ENCODE measurements at regions not wholly inside any gene's neighbourhood (a gene's known extent, or its start where the extent isn't known, plus 50 kb on each side); places are given as distances from the start of the nearest gene placed in this dataset.
"Not testable (repeated sequence)": the region's sequence is repeated elsewhere in the genome, so short reads cannot be mapped to it uniquely, and the experiment has no call there.

- no peaks in the 10 kb centered on the region for H3K4me1 ChIP-seq (ENCODE audit: insufficient read depth, low read length)
- ChIA-PET CTCF (no interaction called here), POLR2A (no interaction called here)
- H3K9me3 ChIP-seq (ENCODE audit: control insufficient read depth in 1 of 2, insufficient read depth in 1 of 2, low read length in 2 of 2), result no peaks in the 10 kb centered on the region
- H3K4me3 ChIP-seq (ENCODE audit: low read length), result no peak overlapping the region
- no peaks in the 10 kb centered on the region for H3K27me3 ChIP-seq (ENCODE audit: control insufficient read depth in 1 of 2, insufficient read depth in 2 of 2, low read length in 2 of 2)
- Mint-ChIP-seq H3K4me1 (ENCODE audit: low read depth) (no peaks in the 10 kb centered on the region), H3K36me3 (ENCODE audit: low read depth) (no peaks in the 10 kb centered on the region), H3K4me3 (no peak overlapping the region), H3K9me3 (peaks cover 3% of the 10 kb centered on the region), H3K27me3 (no peaks in the 10 kb centered on the region), H3K27ac (no peak overlapping the region)
- TF ChIP-seq, protein P1, sequence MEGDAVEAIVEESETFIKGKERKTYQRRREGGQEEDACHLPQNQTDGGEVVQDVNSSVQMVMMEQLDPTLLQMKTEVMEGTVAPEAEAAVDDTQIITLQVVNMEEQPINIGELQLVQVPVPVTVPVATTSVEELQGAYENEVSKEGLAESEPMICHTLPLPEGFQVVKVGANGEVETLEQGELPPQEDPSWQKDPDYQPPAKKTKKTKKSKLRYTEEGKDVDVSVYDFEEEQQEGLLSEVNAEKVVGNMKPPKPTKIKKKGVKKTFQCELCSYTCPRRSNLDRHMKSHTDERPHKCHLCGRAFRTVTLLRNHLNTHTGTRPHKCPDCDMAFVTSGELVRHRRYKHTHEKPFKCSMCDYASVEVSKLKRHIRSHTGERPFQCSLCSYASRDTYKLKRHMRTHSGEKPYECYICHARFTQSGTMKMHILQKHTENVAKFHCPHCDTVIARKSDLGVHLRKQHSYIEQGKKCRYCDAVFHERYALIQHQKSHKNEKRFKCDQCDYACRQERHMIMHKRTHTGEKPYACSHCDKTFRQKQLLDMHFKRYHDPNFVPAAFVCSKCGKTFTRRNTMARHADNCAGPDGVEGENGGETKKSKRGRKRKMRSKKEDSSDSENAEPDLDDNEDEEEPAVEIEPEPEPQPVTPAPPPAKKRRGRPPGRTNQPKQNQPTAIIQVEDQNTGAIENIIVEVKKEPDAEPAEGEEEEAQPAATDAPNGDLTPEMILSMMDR (IDR thresholded peaks at IDR 0.05), result no peak
- no peak overlapping the region for H3K27ac ChIP-seq (ENCODE audit: low read depth in 1 of 2, low read length in 2 of 2)
- ATAC-seq (ENCODE audit: poor library complexity), result no peak
- DNase-seq, result no peak
- intact Hi-C loops (cut with DNase I, micrococcal nuclease), result no loop called here
- H3K36me3 ChIP-seq (ENCODE audit: insufficient read depth, low read length), result no peaks in the 10 kb centered on the region
Observed at GRCh38 chr2:17135619-17136018, 382.6 kb downstream of the RAD51AP2 start.

DNA sequence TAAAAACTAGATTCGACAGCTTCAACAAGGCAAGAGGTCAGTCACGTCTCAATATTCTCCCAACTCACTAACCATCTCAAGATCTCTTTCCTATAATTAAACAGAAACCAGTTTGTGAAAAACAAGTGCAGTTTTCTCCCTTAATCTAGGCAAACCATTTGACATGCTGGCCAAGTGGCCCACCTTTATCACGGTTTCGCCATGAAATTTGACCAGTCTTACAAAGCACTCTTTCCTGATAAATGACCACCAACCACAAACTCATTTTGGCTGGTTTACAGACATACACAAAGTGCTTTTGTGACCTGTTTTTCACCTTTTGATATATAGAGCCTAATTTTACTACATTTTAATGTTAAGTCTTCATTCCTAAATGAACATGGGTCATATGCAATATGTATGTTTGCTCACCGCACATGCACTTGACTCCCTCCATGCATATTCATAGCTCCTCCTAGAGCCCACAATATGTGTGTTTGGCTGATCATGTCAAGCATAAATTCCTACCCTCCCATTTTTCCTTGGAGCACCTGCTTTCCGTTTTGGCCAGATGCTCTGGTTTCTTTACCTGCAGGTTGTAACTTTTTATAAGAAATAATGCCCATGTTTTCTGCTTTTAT is 385.1 kb downstream of the RAD51AP2 start:
- POLR2A ChIA-PET, result no interaction called here
- no peak for ATAC-seq (ENCODE audit: poor library complexity)
- no peak overlapping the region for H3K4me3 Mint-ChIP-seq
- TF ChIP-seq, protein P1 (IDR thresholded peaks at IDR 0.05), result no peak
- Histone ChIP-seq H3K4me1 (ENCODE audit: insufficient read depth, low read length) (no peaks in the 10 kb centered on the region), H3K4me3 (ENCODE audit: low read length) (no peak overlapping the region), H3K9me3 (ENCODE audit: control insufficient read depth in 1 of 2, insufficient read depth in 1 of 2, low read length in 2 of 2) (no peaks in the 10 kb centered on the region), H3K36me3 (ENCODE audit: insufficient read depth, low read length) (no peaks in the 10 kb centered on the region), H3K27me3 (ENCODE audit: control insufficient read depth in 1 of 2, insufficient read depth in 2 of 2, low read length in 2 of 2) (no peaks in the 10 kb centered on the region), H3K27ac (ENCODE audit: low read depth in 1 of 2, low read length in 2 of 2) (no peak overlapping the region)
- intact Hi-C loops (cut with DNase I, micrococcal nuclease), result no loop called here
- no peak overlapping the region for H3K27ac Mint-ChIP-seq
- H3K27me3 Mint-ChIP-seq, result no peaks in the 10 kb centered on the region
- H3K4me1 Mint-ChIP-seq (ENCODE audit: low read depth), result no peaks in the 10 kb centered on the region
- H3K36me3 Mint-ChIP-seq (ENCODE audit: low read depth), result no peaks in the 10 kb centered on the region
- peaks cover 3% of the 10 kb centered on the region for H3K9me3 Mint-ChIP-seq
- CTCF ChIA-PET, result no interaction called here
- no peak for DNase-seq

GRCh38 chr2:17130627-17131026 is 387.6 kb downstream of the RAD51AP2 start:
- DNase-seq, result not testable (repeated sequence)

GRCh38 chr2:17125989-17126620 is 392.1 kb downstream of the RAD51AP2 start:
- POLR2A ChIA-PET, result no interaction called here
- Mint-ChIP-seq H3K27ac (no peak overlapping the region), H3K4me3 (no peak overlapping the region), H3K4me1 (ENCODE audit: low read depth) (no peaks in the 10 kb centered on the region), H3K36me3 (ENCODE audit: low read depth) (no peaks in the 10 kb centered on the region), H3K27me3 (no peaks in the 10 kb centered on the region), H3K9me3 (peaks cover 5% of the 10 kb centered on the region)
- Histone ChIP-seq H3K27ac (ENCODE audit: low read depth in 1 of 2, low read length in 2 of 2) (no peak overlapping the region), H3K36me3 (ENCODE audit: insufficient read depth, low read length) (no peaks in the 10 kb centered on the region), H3K9me3 (ENCODE audit: control insufficient read depth in 1 of 2, insufficient read depth in 1 of 2, low read length in 2 of 2) (peaks cover 0 to 5% of the 10 kb centered on the region in 2 experiments), H3K4me1 (ENCODE audit: insufficient read depth, low read length) (no peaks in the 10 kb centered on the region), H3K27me3 (ENCODE audit: control insufficient read depth in 1 of 2, insufficient read depth in 2 of 2, low read length in 2 of 2) (no peaks in the 10 kb centered on the region), H3K4me3 (ENCODE audit: low read length) (no peak overlapping the region)
- intact Hi-C loops (cut with DNase I, micrococcal nuclease), result no loop called here
- CTCF ChIA-PET, result no interaction called here
- DNase-seq (no peak), ATAC-seq (ENCODE audit: poor library complexity) (no peak)
- TF ChIP-seq, protein P1 (IDR thresholded peaks at IDR 0.05), result no peak

More at GRCh38 chr2:17130627-17131026, 387.6 kb downstream of the RAD51AP2 start:
- POLR2A ChIA-PET; H3K4me1 Mint-ChIP-seq (ENCODE audit: low read depth); H3K4me3 ChIP-seq (ENCODE audit: low read length); H3K27me3 Mint-ChIP-seq; CTCF ChIA-PET; intact Hi-C loops (cut with DNase I, micrococcal nuclease); H3K9me3 ChIP-seq (ENCODE audit: control insufficient read depth in 1 of 2, insufficient read depth in 1 of 2, low read length in 2 of 2); H3K36me3 Mint-ChIP-seq (ENCODE audit: low read depth); H3K36me3 ChIP-seq (ENCODE audit: insufficient read depth, low read length); H3K27ac Mint-ChIP-seq; H3K27me3 ChIP-seq (ENCODE audit: control insufficient read depth in 1 of 2, insufficient read depth in 2 of 2, low read length in 2 of 2); H3K9me3 Mint-ChIP-seq; H3K4me1 ChIP-seq (ENCODE audit: insufficient read depth, low read length); H3K4me3 Mint-ChIP-seq; H3K27ac ChIP-seq (ENCODE audit: low read depth in 1 of 2, low read length in 2 of 2); ATAC-seq (ENCODE audit: poor library complexity): not testable (repeated sequence)
